Keratinocyte (primary cell): ENCODE measurements at regions not wholly inside any gene's neighbourhood (a gene's known extent, or its start where the extent isn't known, plus 50 kb on each side); places are given as distances from the start of the nearest gene placed in this dataset.

Experiments used
- CTCF ChIP-seq, 3 experiments: IDR thresholded peaks in 1 of 3; conservative IDR thresholded peaks in 1 of 3; optimal IDR thresholded peaks in 1 of 3; 2 replicates in 2 of 3; 3 replicates in 1 of 3; pipeline versions ENCODE3 to v1.5.1; 2011; ENCODE audit warnings: low read length in 3 of 3, mild to moderate bottlenecking in 3 of 3, moderate library complexity in 2 of 3, control low read depth in 1 of 3, inconsistent platforms in 1 of 3; ENCODE audit not compliant: insufficient read depth in 2 of 3; ENCODE audit errors: extremely low read depth in 1 of 3
- EZH2 ChIP-seq: IDR thresholded peaks from one replicate; pipeline ENCODE4 v1.6.1; 2012; ENCODE audit warnings: inconsistent platforms, mild to moderate bottlenecking, low read length, moderate library complexity

- TF ChIP-seq CTCF (optimal IDR thresholded peaks at IDR 0.05 in 1 of 3, IDR thresholded peaks at IDR 0.05 in 1 of 3, conservative IDR thresholded peaks at IDR 0.05 in 1 of 3; ENCODE audit: extremely low read depth in 1 of 3, insufficient read depth in 2 of 3, low read length in 3 of 3) (no peak), EZH2 (no peak)
These were observed 280.6 kb upstream of the RTL1 start for GRCh38 chr14:101184104-101184455.
